HG03432 (cell line): ENCODE measurements at regions not wholly inside any gene's neighbourhood (a gene's known extent, or its start where the extent isn't known, plus 50 kb on each side); places are given as distances from the start of the nearest gene placed in this dataset.

Source experiments
- ATAC-seq: cut with Tn5 transposase; IDR thresholded peaks from one replicate; pipeline ENCODE4 v1.9.1; 2021; ENCODE audit warnings: mild to moderate bottlenecking, moderate library complexity; ENCODE audit not compliant: unreplicated experiment

GRCh38 chr2:35391736-35392442 is 963.7 kb upstream of the CRIM1 start:
- no peak for ATAC-seq

GRCh38 chr2:35378791-35379190 is 976.8 kb upstream of the CRIM1 start:
- no peak for ATAC-seq

DNA sequence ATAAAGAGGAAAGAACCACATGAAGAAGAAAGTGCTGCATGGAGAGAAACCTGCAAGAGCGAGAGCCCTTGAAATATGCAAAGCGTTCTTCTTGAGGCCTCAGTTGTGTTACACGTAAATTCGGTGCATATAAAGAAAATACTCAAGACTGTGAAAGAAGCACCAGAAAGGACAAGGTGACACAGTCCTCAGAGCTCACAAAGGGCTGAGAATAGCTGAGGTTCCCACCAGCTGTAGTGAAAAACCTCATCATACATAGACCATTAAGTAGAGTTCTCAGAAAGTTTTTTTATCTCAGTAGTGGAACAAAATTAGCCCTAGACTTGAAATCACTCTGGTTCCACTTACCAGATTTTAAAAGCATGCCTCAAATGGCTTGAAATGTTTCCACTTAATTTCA is 980.7 kb upstream of the CRIM1 start:
- no peak for ATAC-seq

GRCh38 chr2:35365859-35366258 is 989.7 kb upstream of the CRIM1 start:
- no peak for ATAC-seq

- no peak for ATAC-seq
Observed at GRCh38 chr2:35356332-35356731, 999.2 kb upstream of the CRIM1 start.

DNA sequence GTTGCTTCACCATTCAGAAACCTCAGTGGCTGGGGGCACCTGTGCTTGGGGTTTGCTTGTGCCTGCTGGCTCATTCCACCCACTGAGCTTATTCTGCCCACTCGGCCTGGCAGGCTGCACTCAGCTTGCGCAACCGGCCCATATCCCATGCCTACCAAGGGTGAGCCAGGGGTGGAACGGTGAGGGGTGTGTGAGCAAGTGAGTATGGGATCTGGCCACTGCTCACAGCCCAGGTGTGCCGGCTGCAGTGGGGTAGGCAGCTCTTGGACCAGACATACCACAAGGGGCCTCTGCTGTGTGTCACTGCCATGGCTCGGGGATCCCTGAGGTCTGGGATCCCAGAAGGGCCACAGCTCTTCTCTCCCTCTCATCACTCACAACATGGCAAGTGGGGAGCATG is 1000.5 kb upstream of the CRIM1 start:
- no peak for ATAC-seq

DNA sequence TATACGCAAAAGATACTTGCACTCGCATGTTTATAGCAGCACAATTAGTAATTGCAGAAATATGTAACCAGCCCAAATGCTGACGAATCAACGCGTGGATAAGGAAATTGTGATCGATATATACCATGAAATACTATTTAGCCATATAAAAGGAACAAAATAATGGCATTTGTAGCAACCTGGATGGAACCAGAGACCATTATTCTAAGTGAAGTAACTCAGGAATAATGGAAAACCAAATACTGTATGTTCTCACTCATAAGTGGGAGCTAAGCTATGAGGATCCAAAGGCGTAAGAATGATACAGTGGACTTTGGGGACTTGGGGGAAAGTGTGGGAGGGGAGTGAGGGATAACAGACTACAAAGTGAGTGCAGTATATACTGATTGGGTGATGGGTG is 1008.0 kb upstream of the CRIM1 start:
- no peak for ATAC-seq

GRCh38 chr2:35343135-35343534 is 1012.4 kb upstream of the CRIM1 start:
- ATAC-seq = no peak

- no peak for ATAC-seq
Observed at GRCh38 chr2:35339211-35339610, 1016.4 kb upstream of the CRIM1 start.

DNA sequence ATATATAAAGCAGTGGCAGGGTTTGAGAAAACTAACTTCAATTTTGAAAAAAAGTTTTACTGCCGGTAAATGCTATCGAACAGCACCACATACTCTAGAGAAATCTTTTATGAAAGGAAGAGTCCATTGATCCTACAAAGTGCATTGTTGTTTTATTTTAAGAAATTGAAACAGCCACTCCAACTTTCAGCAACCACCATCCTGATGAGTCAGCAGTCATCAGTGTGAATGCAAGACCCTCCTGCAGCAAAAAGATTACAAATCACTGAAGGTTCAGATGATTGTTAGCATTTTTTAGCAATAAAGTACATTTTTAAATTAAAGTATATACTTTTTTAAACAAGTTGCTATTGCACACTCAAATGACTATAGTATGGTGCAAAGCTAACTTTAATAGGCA is 1017.7 kb upstream of the CRIM1 start:
- ATAC-seq = no peak

- ATAC-seq = no peak
Observed at GRCh38 chr2:35314049-35314448, 1041.5 kb upstream of the CRIM1 start.

DNA sequence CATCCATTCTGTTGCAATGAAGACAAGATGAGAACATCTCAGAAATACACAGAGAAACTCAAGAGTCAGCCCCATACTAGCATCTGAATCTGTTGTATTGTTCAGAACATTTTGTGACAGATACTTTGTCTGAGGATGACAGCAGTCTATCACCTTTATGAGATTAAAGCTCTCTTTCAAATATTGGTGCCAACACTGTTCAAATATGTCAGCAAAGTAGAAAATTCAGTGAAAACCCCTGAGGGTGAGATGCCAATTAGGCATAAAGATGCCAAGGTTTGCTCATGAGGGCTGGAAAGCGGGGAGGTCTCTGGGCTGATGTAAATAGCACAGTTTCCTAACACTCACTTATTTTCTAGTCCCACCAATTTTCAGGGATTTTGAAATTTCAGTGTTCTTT is 1054.2 kb upstream of the CRIM1 start:
- ATAC-seq = no peak

- ATAC-seq = no peak
Observed at GRCh38 chr2:35298493-35298892, 1057.1 kb upstream of the CRIM1 start.

DNA sequence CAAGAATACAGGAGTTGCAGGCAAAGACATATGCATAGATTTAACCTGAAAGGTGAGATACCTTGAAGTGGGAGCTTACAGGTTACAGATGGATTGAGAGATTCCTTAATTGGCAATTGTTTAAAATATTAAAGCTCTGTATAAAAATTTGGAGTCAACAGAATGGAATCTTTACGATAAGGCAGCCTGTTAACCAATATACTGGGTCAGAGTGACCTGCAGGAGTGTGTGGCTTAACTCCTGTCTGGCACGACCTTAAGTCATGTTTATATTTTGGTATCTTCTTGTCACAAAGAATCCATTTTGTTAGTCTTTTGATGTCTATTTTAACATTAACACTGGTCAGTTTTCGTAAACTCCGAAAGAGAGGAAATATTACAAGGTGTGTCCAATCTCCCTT is 1058.2 kb upstream of the CRIM1 start:
- ATAC-seq = no peak

DNA sequence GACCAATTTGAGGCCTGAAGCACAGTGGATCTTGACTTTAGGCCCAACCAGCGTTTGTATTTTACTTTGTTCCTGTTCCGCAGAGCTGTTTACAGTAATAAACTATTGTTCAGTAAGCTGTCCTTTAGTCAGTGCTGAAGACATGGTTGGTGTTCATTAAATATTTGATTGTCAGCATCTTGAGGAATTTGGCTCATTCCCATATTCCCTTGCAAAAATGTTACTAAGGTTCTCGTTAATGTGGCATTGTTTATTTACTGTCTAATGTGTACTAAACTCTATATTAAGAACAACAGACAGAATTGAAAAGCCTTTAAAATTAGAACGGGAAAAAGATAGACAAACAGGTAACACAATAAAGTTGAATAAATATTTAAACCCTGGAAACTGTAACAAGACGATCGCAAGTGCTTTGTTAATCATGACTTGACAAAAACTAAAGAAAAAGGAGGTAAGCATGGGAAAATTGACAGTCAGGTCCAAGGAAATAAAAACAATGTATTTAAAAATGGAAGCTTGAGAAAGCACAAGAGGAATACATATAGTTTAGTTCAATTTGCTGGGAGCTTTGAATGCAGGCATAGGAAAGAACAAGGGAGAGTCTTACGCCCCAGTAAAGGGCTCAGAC is 1060.8 kb upstream of the CRIM1 start:
- ATAC-seq = no peak

GRCh38 chr2:35293261-35293660 is 1062.3 kb upstream of the CRIM1 start:
- no peak for ATAC-seq

DNA sequence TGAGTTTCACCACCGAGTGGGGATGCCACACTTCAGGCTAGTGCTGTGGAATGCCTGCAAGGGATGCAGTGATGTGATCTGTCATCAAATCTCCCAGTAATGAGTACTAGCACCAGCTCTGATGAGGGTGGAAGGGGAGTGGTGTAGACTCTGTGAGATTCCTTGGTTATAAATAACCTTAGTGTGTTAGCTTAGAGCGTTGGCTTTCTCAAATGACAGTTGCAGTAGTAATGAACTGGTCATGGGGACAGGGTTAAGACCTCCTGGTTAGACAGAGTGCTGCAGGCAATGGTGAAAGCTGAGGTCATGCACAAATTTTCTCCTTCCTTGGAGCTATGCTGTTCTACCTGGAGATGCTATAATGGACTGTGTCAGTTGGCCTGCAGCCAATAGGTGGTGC is 1063.4 kb upstream of the CRIM1 start:
- ATAC-seq = no peak

DNA sequence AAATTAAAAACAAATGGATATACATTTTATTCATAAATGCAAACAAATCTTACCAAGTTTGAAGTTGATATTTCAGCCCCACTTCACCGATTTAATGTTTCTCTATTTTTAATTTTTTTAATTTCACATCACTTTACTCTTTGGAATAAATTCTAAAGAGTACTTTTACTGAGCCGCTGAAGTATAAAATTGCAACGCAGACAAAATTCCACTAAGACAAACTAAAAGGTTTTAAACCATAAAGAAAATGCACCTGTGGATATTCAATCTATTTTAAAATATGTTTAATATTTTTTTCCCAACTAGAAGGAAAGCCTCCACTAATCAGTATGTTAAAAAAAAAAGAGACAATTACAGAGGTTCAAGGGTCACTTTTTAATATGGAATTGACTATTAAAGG is 1073.9 kb upstream of the CRIM1 start:
- ATAC-seq = no peak

DNA sequence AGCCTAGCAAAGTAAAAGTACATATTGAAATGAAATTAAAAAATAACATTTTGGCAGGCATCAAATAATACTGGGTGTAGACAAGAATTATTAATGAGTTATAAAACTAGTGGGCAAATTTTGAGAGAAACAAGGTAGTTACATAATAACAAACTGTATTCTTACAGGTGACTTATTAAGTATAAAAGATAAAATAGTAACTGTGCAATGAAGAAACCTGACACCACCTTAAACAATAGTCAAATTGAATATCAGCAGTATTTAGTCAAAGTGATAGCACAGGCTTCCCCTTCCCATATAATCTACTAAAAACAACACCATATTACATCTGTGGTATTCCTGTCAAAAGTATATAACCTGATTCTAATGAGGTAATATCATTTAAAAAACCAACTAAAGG is 1099.8 kb upstream of the CRIM1 start:
- no peak for ATAC-seq

- no peak for ATAC-seq
Observed at GRCh38 chr2:35251156-35251555, 1104.4 kb upstream of the CRIM1 start.

DNA sequence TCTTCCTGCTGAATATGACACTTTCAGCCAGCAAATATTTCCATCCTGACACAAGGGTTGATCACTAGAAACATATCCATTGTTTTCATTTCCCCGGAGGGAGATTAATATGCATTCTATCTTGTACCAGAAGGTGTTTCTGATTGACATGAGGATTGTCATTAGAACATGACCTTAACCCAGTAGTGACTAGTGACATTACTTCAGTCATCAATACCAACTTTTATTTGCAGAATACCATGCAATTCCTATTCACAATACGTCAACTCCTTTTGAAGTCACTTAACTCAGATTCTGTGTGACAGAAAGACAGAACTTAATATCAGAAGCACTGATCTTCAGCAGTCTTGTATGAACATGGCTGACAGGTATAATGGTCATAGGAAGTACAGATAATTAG is 1108.9 kb upstream of the CRIM1 start:
- no peak for ATAC-seq

GRCh38 chr2:35228584-35228983 is 1127.0 kb upstream of the CRIM1 start:
- ATAC-seq = no peak

GRCh38 chr2:35220461-35220860 is 1135.1 kb upstream of the CRIM1 start:
- ATAC-seq = no peak
